Astrocyte of the spinal cord (primary cell): ENCODE measurements at regions not wholly inside any gene's neighbourhood (a gene's known extent, or its start where the extent isn't known, plus 50 kb on each side); places are given as distances from the start of the nearest gene placed in this dataset.
A peak's percentile ranks its signal among the peaks of the same experiment; 100 is the strongest.
"Not testable (repeated sequence)": the region's sequence is repeated elsewhere in the genome, so short reads cannot be mapped to it uniquely, and the experiment has no call there.

Experiments used
- DNase-seq: peaks from one replicate; pipeline ENCODE4 v3.0.0; 2011; ENCODE audit warnings: low read depth, low spot score
- H3K4me3 ChIP-seq: 2 replicates; pipeline ENCODE4 v1.5.1; 2011; ENCODE audit warnings: low read depth, mild to moderate bottlenecking, low read length, moderate library complexity
- CTCF ChIP-seq: IDR thresholded peaks from 2 replicates; pipeline ENCODE4 v1.5.1; 2012; ENCODE audit warnings: low read depth, mild to moderate bottlenecking, low read length, inconsistent platforms
- in situ Hi-C: cut with HindIII; loops from 2 replicates; pipeline ENCODE4 v1.10.0; 2017; ENCODE audit warnings: low sequenced_read_pairs

DNA sequence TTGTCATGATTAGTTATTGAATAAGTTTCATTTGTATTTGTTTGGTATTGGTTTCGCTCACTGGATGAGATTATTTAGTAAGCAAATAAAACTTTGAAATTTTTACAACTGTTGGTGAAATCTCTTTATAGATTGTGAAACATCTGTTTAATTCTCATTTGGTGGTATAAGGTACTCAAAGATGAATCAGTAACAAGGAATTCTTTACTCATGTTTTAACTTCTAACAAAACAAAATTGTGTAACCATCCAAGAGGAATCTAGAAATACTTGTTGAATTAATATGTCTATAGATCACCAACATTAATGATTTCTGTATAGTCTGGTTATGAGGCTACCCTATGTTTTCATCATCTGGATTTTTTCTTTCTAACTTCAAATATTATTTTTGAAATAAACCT is 62.8 kb upstream of the USP25 start:
- no peak for TF ChIP-seq CTCF
- H3K4me3 ChIP-seq: no peak overlapping the region
- in situ Hi-C loops: no loop called here
- peak; percentile 49 for DNase-seq

DNA sequence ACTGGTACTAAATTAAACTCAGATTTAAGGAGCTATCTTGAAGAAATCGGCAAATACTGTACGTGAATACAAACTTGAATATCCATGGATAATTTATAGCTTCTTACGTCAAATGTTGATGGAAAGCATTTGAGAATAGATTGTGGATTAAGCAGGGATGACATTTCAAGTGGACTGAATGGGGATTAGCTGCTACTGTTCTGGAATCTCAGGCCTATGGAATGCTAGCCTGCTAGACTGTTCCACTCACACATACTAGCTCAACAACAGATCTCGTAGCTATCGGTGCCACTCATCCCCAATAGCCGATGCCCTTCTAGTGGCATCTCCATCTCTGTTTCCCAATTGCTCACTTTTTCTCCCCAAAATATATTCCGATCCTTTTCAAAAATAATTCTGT is 62.0 kb upstream of the USP25 start:
- no peak for TF ChIP-seq CTCF
- in situ Hi-C loops: no loop called here
- H3K4me3 ChIP-seq: no peak overlapping the region
- no peak for DNase-seq

DNA sequence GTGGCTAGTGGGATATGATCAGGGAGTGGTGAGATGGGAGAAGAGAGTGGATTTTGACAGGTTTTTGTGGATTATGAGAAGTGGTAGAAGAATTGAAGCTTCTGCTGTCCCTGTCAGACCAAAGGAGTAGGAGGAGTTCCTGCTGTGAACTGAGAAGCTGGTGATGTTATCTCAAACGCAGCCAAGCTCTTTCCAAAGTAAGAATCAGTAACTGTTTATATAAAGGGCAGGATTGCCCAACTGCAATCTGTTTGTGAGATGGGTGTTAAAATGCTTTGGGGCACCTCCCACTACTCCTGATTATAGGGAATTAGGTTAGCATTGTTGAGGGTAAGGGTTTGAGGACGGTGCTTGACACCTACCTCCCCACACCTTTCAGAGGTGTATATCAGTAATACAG is 60.5 kb upstream of the USP25 start:
- in situ Hi-C loops: no loop called here
- H3K4me3 ChIP-seq: no peak overlapping the region
- peak; percentile 25 for DNase-seq
- TF ChIP-seq CTCF: no peak

DNA sequence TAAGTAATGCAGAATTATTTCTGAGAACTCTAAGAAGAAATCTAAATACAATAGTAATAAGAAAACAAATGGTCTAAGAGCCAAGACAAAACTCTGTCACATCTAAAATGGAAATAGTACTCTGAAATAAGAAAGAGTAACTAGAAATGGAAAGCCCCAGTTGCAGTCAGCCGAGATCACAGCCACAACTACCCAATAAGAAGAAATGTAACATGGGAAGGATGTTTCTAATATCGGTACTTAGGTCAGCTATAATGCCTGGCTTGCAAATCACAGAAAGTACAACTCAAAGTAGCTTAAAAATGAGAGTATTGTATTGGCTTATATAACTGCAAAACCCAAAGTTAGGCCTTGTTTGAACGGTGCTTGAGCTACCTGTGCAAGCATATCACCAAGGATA is 58.6 kb upstream of the USP25 start:
- in situ Hi-C loops: no loop called here
- no peak overlapping the region for H3K4me3 ChIP-seq
- TF ChIP-seq CTCF: no peak
- no peak for DNase-seq

GRCh38 chr21:15672578-15672977 is 57.2 kb upstream of the USP25 start:
- DNase-seq, in situ Hi-C loops, H3K4me3 ChIP-seq: not testable (repeated sequence)

DNA sequence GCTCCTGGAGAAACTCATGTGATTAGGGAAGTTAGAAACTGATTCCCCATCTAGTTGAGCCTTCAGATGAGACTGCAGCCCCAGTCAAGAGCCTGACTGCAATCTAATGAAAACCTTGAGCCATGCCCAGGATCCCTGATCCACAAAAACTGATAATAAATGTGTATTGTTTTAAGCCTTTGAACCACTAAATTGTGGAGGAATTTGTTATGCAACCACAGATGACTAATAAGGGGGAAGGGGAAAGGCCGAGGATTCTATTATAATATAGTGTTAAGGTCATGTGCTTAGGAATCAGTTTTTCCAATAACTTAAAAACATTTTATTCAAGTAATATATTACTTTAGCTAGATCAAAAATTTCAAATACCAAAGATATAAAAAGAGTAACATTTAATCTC is 52.8 kb upstream of the USP25 start:
- no peak for DNase-seq
- in situ Hi-C loops: no loop called here
- TF ChIP-seq CTCF: no peak
- no peak overlapping the region for H3K4me3 ChIP-seq

DNA sequence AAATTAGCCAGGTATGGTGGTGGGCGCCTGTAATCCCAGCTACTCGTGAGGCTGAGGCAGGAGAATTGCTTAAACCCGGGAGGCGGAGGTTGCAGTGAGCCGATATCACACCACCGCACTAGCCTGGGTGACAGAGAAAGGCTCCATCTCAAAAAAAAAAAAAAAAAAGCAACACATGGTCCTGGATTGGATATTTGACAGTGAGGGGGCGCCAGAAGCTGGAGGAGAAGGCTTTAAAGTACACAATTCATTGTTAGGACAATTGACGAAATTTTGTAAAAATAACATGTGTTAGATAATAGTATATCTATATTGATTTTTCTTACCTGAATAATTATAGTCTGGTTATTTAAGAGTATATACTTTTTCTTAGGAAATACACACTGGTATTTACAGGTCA is 50.2 kb upstream of the USP25 start:
- in situ Hi-C loops: no loop called here
- no peak for DNase-seq
- no peak overlapping the region for H3K4me3 ChIP-seq
- TF ChIP-seq CTCF: no peak
